ENCODE measurements at regions not wholly inside any gene's neighbourhood (a gene's known extent, or its start where the extent isn't known, plus 50 kb on each side); places are given as distances from the start of the nearest gene placed in this dataset.

DNA sequence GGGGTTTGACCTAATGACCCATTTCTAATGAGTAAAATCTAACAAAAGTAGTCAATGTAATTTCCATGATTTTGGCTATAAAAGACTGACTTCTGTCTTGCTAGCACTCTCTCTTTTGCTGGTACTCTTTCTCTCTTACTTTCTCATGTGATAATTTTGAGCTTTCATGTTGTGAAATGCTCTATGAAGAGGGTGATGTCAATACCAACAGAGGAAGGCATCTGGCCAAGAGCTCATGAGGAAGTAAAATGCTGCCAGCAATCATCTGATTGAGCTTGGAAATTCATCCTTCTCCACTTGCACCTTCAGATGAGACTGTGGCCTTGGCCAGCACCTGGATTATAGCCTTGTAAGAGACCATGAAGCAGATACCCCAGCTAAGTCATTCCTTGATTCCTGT lies 347.7 kb downstream of the HS3ST1 start:
- intact Hi-C loops (cut with DNase I), result no loop called here
- H3K36me3 ChIP-seq, result no peaks in the 10 kb centered on the region

DNA sequence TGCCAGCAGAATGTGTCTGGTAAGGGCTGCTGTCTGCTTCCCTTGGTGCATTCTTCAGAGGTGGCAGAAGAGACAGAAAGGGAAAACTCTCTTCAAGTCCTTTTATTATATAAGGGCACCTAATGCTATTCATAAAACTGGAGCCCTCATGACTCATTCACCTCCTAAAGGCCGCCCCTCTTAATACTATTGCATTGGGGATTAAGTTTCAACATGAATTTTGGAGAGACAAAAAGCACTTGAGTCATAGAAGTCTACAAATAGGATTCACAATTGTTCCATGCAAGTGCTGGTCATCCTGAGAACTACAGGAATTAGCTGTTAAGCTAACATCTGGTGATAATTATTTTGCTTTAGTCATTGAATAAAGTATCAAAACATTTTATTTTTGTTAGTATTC lies 349.5 kb downstream of the HS3ST1 start:
- no peaks in the 10 kb centered on the region for H3K27me3 ChIP-seq
- DNase-seq, result no peak
- no peaks in the 10 kb centered on the region for H3K9me3 ChIP-seq
- no peaks in the 10 kb centered on the region for H3K36me3 ChIP-seq
- H3K4me3 ChIP-seq, result no peak overlapping the region
- H3K27ac ChIP-seq, result no peak overlapping the region
- no peaks in the 10 kb centered on the region for H3K4me1 ChIP-seq
- TF ChIP-seq, protein P1, sequence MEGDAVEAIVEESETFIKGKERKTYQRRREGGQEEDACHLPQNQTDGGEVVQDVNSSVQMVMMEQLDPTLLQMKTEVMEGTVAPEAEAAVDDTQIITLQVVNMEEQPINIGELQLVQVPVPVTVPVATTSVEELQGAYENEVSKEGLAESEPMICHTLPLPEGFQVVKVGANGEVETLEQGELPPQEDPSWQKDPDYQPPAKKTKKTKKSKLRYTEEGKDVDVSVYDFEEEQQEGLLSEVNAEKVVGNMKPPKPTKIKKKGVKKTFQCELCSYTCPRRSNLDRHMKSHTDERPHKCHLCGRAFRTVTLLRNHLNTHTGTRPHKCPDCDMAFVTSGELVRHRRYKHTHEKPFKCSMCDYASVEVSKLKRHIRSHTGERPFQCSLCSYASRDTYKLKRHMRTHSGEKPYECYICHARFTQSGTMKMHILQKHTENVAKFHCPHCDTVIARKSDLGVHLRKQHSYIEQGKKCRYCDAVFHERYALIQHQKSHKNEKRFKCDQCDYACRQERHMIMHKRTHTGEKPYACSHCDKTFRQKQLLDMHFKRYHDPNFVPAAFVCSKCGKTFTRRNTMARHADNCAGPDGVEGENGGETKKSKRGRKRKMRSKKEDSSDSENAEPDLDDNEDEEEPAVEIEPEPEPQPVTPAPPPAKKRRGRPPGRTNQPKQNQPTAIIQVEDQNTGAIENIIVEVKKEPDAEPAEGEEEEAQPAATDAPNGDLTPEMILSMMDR (IDR thresholded peaks at IDR 0.05), result no peak
- intact Hi-C loops (cut with DNase I), result no loop called here
- ATAC-seq, result no peak

More for the DNA sequence above, 347.7 kb downstream of the HS3ST1 start:
- TF ChIP-seq, protein P1 (IDR thresholded peaks at IDR 0.05), result no peak
- no peak overlapping the region for H3K4me3 ChIP-seq
- H3K27me3 ChIP-seq, result no peaks in the 10 kb centered on the region
- ATAC-seq (no peak), DNase-seq (no peak)
- no peak overlapping the region for H3K27ac ChIP-seq
- no peaks in the 10 kb centered on the region for H3K9me3 ChIP-seq
- H3K4me1 ChIP-seq, result no peaks in the 10 kb centered on the region

- no peak overlapping the region for H3K27ac ChIP-seq
- H3K4me3 ChIP-seq, result no peak overlapping the region
- TF ChIP-seq, protein P1 (IDR thresholded peaks at IDR 0.05), result no peak
- no peak for ATAC-seq
- no peak for DNase-seq
- no peaks in the 10 kb centered on the region for H3K4me1 ChIP-seq
- intact Hi-C loops (cut with DNase I), result no loop called here
- H3K9me3 ChIP-seq, result no peaks in the 10 kb centered on the region
- no peaks in the 10 kb centered on the region for H3K27me3 ChIP-seq
- no peaks in the 10 kb centered on the region for H3K36me3 ChIP-seq
Measured at GRCh38 chr4:11074581-11075241, 354.0 kb downstream of the HS3ST1 start.

DNA sequence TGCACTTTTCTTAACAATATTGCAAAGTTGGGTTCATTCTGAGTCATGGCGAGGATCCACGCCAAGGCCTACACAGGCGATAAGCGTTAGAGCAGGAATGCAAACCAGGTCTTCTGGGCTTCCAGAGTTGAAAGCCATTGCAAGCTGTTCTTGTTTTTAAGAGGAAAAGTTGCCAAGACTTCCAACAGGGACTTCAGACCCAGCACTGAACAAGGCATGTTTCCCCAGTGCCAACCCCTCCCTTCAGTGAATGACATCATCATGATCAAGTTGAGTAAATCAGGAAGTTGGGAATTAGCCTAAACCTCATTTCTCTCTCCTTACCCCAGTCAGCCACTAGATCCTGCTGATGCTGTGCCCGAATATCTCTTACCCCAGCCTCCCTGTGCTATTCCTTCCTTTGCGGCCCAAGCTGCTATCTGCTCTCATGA lies 355.1 kb downstream of the HS3ST1 start:
- DNase-seq (no peak), ATAC-seq (no peak)
- H3K27ac ChIP-seq, result no peak overlapping the region
- no peaks in the 10 kb centered on the region for H3K9me3 ChIP-seq
- H3K4me3 ChIP-seq, result no peak overlapping the region
- no peaks in the 10 kb centered on the region for H3K36me3 ChIP-seq
- intact Hi-C loops (cut with DNase I), result no loop called here
- no peaks in the 10 kb centered on the region for H3K27me3 ChIP-seq
- H3K4me1 ChIP-seq, result no peaks in the 10 kb centered on the region
- TF ChIP-seq, protein P1 (IDR thresholded peaks at IDR 0.05), result no peak

GRCh38 chr4:11072999-11073398 lies 355.7 kb downstream of the HS3ST1 start:
- no peaks in the 10 kb centered on the region for H3K36me3 ChIP-seq
- DNase-seq, result no peak
- no peaks in the 10 kb centered on the region for H3K4me1 ChIP-seq
- no peaks in the 10 kb centered on the region for H3K27me3 ChIP-seq
- ATAC-seq, result no peak
- H3K4me3 ChIP-seq, result no peak overlapping the region
- TF ChIP-seq, protein P1 (IDR thresholded peaks at IDR 0.05), result no peak
- intact Hi-C loops (cut with DNase I), result no loop called here
- no peak overlapping the region for H3K27ac ChIP-seq
- H3K9me3 ChIP-seq, result no peaks in the 10 kb centered on the region

DNA sequence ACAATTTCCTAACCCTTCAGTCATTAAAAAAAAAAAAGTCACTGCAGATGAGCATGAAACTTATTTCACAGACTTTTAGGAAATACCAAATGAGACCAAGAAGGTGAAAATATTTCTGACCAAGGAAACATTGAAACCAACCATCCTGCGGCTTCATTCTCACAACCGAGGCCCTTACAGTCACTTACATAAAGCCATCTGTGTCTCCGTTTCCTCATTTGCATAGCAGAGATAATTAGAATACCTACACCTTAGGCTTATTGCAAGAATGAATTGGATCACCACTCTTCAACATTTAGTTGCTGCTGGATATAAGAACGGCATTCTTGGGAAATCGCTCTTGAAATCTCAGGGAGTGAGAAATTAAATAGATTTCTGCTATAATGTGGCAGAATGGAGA lies 356.2 kb downstream of the HS3ST1 start:
- intact Hi-C loops (cut with DNase I), result no loop called here
- no peak overlapping the region for H3K27ac ChIP-seq
- no peaks in the 10 kb centered on the region for H3K27me3 ChIP-seq
- TF ChIP-seq, protein P1 (IDR thresholded peaks at IDR 0.05), result no peak
- no peaks in the 10 kb centered on the region for H3K36me3 ChIP-seq
- no peak overlapping the region for H3K4me3 ChIP-seq
- ATAC-seq (no peak), DNase-seq (no peak)
- H3K4me1 ChIP-seq, result no peaks in the 10 kb centered on the region
- H3K9me3 ChIP-seq, result no peaks in the 10 kb centered on the region
